ENCODE measurements at regions not wholly inside any gene's neighbourhood (a gene's known extent, or its start where the extent isn't known, plus 50 kb on each side); places are given as distances from the start of the nearest gene placed in this dataset.

DNA sequence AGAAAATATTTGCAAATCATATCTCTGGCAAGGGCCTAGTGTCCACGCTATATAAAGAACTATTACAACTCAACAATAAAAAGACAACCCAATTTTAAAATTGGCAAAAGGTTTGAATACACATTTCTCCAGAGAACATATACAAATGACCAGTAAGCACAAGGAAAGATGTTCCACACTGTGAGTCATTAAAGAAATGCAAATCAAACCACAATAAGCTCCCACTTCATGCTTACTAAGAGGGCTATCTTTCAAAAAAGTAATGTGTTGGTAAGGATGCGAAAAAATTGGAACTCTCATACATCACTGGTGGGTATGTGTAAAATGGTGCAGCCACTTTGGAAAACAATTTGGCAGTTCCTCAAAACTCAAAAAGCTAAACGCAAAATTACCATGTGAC lies 884.0 kb upstream of the INTU start:
- DNase-seq (ENCODE audit: low spot score in 2 of 2), result no peak
- intact Hi-C loops (cut with DNase I; ENCODE audit: low total_unique reads), result no loop called here
- H3K4me3 ChIP-seq (ENCODE audit: low read depth, poor library complexity, severe bottlenecking), result no peak overlapping the region
- TF ChIP-seq, protein P1, sequence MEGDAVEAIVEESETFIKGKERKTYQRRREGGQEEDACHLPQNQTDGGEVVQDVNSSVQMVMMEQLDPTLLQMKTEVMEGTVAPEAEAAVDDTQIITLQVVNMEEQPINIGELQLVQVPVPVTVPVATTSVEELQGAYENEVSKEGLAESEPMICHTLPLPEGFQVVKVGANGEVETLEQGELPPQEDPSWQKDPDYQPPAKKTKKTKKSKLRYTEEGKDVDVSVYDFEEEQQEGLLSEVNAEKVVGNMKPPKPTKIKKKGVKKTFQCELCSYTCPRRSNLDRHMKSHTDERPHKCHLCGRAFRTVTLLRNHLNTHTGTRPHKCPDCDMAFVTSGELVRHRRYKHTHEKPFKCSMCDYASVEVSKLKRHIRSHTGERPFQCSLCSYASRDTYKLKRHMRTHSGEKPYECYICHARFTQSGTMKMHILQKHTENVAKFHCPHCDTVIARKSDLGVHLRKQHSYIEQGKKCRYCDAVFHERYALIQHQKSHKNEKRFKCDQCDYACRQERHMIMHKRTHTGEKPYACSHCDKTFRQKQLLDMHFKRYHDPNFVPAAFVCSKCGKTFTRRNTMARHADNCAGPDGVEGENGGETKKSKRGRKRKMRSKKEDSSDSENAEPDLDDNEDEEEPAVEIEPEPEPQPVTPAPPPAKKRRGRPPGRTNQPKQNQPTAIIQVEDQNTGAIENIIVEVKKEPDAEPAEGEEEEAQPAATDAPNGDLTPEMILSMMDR (IDR thresholded peaks at IDR 0.05), result no peak
- TF ChIP-seq POLR2A (IDR thresholded peaks at IDR 0.05), result no peak
- WGBS, 2 donors, result 65 to 96% methylated on average over 3 of the region's 3 CpGs

DNA sequence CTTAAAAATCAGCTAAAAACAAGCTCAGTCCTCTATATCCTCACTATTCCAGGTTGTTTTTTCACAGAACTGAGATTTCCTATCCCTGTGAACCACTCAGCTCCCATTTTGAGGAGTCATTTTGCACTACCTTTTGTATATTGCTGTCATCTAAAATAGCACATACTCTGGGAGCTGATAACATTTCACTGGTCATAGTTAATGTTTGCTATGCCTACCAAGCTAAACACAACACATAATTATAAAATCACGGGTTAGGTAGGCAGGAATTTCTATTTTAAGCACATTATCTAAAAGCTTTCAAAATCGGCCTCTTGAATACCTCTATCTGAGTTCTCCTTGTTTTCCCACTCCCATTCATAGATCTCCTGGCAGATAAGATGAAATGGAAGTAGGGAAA lies 882.0 kb upstream of the INTU start:
- TF ChIP-seq POLR2A (IDR thresholded peaks at IDR 0.05), result no peak
- TF ChIP-seq, protein P1 (IDR thresholded peaks at IDR 0.05), result no peak
- WGBS, 2 donors, result 52 to 61% methylated on average over 2 of the region's 2 CpGs
- DNase-seq (ENCODE audit: low spot score in 2 of 2), result no peak
- no peak overlapping the region for H3K4me3 ChIP-seq (ENCODE audit: low read depth, poor library complexity, severe bottlenecking)
- intact Hi-C loops (cut with DNase I; ENCODE audit: low total_unique reads), result no loop called here

DNA sequence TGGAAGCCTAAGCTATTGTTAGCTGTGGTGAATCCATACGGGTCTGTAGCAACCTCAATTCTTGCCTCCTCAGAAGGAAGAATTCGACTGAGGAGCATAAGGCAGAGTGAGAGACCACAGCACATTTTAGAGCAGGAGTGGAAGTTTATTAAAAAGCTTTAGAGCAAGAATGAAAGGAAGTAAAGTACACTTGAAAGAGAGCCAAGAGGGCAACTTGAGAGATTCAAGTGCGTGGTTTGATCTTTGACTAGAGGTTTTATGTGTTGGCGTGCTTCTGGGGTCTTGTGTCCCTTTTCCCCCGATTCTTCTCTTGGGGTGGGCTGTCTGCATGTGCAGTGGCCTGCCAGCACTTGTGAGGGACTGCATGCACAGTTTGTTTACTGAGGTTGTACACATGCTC lies 880.6 kb upstream of the INTU start:
- no peak for TF ChIP-seq POLR2A (IDR thresholded peaks at IDR 0.05)
- TF ChIP-seq, protein P1 (IDR thresholded peaks at IDR 0.05), result no peak
- 63 to 85% methylated on average over 5 of the region's 5 CpGs for WGBS, 2 donors
- no peak for DNase-seq (ENCODE audit: low spot score in 2 of 2)
- H3K4me3 ChIP-seq (ENCODE audit: low read depth, poor library complexity, severe bottlenecking), result no peak overlapping the region
- intact Hi-C loops (cut with DNase I; ENCODE audit: low total_unique reads), result no loop called here

DNA sequence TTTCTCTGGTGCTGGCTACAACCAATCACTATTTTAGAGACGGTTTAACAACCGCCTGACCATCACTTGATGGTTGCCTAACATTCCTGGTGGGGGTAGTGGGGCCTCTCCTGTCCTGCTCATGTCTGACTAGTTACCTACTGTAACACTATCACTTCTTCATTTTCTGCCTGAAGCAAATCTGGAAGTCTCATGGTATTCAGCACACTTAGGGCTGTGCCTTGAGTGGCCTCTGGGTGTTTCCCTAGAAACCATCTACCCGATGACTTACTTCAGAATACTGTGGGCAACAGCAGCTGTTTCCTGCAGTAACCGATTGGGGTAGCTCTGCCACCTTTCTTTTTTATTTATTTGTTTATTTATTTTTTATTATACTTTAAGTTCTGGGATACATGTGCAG lies 880.1 kb upstream of the INTU start:
- no peak overlapping the region for H3K4me3 ChIP-seq (ENCODE audit: low read depth, poor library complexity, severe bottlenecking)
- 75 to 90% methylated on average over 4 of the region's 4 CpGs for WGBS, 2 donors
- no peak for DNase-seq (ENCODE audit: low spot score in 2 of 2)
- TF ChIP-seq, protein P1 (IDR thresholded peaks at IDR 0.05), result no peak
- intact Hi-C loops (cut with DNase I; ENCODE audit: low total_unique reads), result no loop called here

DNA sequence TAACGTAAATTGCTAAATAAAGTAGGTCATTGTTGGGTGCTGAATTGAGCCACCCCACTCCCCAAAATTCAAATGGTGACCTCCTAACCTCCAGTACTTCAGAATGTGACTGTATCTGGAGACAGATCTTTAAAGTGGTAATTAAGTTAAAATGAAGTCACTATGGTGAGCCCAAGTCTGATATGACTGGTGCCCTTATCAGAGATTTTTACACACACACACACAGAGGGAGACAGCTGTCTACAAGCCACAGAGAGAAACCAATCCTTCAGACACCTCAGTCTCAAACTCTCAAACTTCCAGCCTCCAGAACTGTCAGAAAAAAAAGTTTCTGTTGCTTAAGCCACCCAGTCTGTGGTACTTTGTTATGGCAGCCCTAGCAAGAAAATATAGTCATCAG lies 879.2 kb upstream of the INTU start:
- TF ChIP-seq POLR2A (IDR thresholded peaks at IDR 0.05), result no peak
- intact Hi-C loops (cut with DNase I; ENCODE audit: low total_unique reads), result no loop called here

DNA sequence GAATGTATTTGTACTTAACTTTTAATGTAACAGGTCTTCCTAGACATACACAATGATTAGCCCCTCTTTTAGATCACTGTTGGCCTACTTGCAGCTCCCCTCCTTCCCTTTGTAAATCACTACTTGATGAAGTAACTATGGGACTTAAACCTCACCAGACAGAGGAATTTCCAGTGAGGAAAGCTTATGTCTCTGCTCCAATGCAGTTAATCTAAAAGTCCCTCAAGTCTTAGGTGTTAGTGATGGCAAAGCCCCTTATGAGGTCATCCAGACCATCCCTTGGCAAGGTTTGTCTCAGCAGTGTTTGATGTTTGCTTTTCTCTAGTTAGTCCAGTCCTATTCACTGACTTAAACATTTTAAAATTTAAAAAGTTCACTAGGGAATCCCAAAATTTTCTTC lies 877.3 kb upstream of the INTU start:
- DNase-seq (ENCODE audit: low spot score in 2 of 2), result no peak
- intact Hi-C loops (cut with DNase I; ENCODE audit: low total_unique reads), result no loop called here
- TF ChIP-seq, protein P1 (IDR thresholded peaks at IDR 0.05), result no peak
- no peak for TF ChIP-seq POLR2A (IDR thresholded peaks at IDR 0.05)
- H3K4me3 ChIP-seq (ENCODE audit: low read depth, poor library complexity, severe bottlenecking), result no peak overlapping the region

More for the DNA sequence above, 879.2 kb upstream of the INTU start:
- H3K4me3 ChIP-seq (ENCODE audit: low read depth, poor library complexity, severe bottlenecking), result no peak overlapping the region
- no peak for DNase-seq (ENCODE audit: low spot score in 2 of 2)
- WGBS, 2 donors, result 83 to 88% methylated on average over 1 of the region's 1 CpG

Data from lower leg skin (tissue), 4 donors.